HK-2 (cell line): ENCODE measurements at regions not wholly inside any gene's neighbourhood (a gene's known extent, or its start where the extent isn't known, plus 50 kb on each side); places are given as distances from the start of the nearest gene placed in this dataset.

Experiments used
- DNase-seq: peaks from one replicate; pipeline ENCODE4 v3.0.0-alpha.2; 2018; ENCODE audit not compliant: unreplicated experiment

DNA sequence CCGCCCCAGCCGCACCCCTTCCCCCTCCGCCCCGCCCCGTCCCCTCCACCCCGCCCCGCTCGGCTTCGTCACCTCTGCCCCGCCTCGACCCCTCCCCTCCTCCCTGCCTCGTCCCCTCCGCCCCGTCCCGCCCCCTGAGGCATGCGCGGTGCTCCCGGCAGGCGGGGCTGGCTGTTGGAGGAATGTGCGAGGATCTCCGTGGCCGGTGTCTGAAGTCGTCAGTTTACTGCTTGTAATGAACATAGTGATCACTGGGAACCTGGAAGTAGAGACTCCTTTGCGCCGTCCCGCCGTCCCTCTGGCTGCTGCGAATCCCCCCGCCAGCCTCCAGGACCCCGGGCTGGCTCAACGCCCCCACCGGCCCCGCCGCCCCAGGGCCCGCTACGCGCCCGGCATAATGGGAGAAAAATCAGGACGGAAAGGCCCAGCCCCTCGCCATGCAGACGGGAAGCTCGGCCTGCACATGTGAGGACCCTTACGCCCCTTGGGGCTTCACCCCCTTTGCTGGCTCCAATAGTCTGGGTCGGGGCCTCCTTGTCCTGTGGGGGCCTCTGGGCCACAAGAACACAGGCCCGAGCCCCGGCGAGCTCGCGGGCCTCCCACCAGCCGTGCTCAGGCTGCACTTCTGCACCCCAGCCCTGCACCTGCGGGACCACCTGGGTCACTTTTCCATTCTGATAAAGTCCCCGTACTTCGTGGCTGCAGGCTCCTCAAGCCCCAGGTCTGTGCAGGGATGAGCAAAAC, 743.1 kb downstream of the KCNJ18 start:
- no peak for DNase-seq

GRCh38 chr17:22441776-22442175, 749.5 kb downstream of the KCNJ18 start:
- no peak for DNase-seq

GRCh38 chr17:22443061-22443460, 750.7 kb downstream of the KCNJ18 start:
- DNase-seq, result no peak

GRCh38 chr17:22453181-22453580, 760.9 kb downstream of the KCNJ18 start:
- DNase-seq, result no peak

DNA sequence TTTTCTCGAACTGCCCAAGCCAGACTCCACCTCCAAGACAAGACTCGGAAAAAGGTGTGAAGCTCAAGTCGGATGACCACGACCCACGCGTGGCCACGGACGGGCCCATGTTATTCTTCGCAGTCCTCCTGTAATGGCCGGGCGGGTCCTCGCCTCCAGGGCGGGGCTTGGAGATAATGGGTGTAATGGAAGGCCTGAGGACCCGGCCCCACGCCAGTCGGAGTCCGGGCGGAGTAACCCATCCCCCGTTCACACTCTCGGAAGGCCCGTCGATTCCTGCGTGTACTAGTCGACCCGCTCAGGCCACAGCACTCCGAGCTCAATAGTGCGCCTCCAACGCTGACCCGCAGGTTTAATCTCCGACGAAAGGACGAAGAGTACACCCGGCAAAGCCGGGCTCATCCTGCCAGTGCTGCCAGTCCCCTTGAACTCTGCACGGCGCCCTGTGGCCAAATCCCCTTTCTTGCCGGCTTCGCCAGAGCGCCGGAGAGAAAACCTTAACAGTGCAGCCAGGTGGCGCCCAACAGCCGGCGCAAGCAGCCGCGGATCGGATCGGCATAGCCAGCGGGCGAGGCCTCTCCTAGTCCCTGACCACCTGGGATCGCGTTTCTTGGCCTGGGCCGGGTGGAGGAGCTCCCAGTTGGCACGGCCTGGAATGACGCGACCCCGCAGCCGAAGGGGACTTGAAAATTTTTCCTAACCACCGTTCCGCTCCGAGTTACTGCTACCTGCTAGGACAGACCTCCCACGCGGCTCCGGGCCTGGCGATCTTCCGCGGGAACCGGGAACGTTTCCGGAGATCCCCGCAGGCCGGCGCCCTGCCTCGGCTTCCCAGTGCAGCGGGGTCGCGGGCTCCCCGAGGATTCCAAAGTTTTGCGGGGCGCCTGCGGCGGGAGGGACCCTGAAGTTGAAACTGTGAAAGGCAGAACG, 762.0 kb downstream of the KCNJ18 start:
- no peak for DNase-seq

GRCh38 chr17:22459331-22459952, 767.1 kb downstream of the KCNJ18 start:
- DNase-seq, result no peak

DNA sequence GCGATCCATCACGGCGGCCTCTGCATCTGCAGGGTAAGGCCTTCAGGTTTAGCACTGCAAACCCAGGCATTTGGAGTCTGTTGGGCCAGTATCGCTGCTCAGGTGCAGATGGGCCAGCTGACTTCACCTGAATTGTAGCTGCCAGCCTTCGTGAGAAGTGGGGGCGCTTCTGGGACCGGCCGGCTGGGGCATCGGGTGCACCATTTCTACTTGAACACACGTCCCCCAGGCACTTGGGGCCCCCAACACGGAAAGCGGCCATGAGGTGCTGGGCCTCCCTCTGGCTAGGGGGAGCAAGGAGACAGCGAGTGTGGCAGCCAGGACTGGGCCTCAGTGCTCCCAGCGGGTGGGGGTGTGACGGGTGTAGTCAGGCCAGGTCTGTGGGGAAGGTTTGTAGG, 767.6 kb downstream of the KCNJ18 start:
- no peak for DNase-seq

DNA sequence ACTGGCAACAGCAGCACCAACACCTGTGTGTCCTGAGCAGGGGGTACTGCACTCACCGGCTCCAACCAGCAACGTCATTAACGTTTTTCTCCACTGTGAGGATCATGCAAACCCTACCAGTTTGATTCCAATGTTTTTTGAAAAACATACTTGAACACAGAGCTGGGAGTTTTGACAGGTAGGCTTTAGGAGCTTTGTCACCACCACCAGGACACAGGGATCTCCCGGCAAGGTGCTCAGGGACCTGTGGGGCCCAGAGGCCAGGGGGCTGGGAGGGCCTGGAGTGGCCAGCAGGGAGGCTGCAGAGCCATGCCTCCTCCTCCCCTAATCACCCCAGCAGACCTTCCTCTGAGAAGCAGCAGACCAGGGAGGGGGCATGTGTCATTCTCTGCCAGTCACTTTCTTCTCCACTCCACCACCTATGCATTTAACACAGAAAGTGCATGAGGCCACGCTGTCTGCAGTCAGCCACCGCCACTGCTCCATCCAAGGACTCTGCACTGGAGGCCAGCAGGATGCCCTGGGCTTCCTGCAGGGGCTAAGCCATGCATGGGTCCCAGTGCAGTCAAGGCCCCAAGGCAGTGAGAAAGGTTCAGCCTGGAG, 768.2 kb downstream of the KCNJ18 start:
- no peak for DNase-seq

DNA sequence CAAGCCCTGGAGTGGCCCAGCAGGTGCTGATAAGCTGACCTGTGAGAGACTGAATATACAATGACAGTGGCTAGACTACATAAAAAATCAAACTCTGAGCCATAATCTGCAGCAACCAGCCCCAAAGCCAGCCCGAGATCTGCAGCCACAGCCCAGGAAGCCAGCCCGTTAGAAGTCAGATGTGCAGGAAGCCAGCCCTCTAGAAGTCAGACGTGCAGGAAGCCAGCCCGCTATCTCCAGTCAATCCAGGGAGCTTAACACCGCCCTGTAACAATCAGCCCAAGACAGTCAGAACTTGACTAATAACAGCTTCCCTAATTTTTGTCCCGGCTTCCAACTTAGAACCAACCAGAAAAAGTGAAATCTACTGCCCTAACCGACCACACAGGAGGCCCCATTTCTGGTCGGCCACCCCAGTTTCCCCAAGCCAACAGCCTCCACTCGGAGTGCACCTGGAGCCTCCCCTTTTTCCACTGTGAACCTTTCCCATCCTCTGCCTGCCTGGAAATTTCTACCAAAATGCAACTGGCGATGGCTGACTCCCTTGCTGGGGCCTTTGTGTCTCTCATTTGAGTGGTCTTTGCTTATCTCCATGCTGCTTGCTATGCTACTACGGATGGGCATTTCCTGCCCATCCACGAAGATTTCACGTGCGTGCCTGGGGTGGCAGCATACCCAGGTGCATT, 769.3 kb downstream of the KCNJ18 start:
- DNase-seq, result no peak

- DNase-seq, result no peak
These were observed 770.1 kb downstream of the KCNJ18 start for GRCh38 chr17:22462461-22462860.

- no peak for DNase-seq
These were observed 771.0 kb downstream of the KCNJ18 start for GRCh38 chr17:22463110-22463850.

GRCh38 chr17:22464041-22464440, 771.7 kb downstream of the KCNJ18 start:
- no peak for DNase-seq

DNA sequence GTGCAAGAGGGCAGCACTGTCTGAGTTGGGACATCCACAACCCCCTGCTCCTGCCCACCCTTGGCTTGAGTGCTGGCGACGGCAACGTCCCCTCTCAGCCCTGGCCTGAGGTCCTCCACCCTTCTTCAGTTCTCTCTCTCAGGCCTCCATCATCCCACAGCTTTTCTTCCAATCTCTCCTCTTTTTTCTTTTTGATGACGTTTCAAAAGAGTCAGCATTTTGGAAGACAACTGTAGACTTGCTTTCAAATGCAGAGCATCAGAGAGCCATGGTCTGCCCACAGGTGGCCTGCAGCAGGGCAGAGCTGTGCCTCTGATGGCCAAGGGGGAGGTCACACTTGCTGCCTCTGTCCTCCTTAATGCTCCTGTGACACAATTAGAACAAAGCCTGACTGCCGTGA, 775.4 kb downstream of the KCNJ18 start:
- DNase-seq, result no peak

DNA sequence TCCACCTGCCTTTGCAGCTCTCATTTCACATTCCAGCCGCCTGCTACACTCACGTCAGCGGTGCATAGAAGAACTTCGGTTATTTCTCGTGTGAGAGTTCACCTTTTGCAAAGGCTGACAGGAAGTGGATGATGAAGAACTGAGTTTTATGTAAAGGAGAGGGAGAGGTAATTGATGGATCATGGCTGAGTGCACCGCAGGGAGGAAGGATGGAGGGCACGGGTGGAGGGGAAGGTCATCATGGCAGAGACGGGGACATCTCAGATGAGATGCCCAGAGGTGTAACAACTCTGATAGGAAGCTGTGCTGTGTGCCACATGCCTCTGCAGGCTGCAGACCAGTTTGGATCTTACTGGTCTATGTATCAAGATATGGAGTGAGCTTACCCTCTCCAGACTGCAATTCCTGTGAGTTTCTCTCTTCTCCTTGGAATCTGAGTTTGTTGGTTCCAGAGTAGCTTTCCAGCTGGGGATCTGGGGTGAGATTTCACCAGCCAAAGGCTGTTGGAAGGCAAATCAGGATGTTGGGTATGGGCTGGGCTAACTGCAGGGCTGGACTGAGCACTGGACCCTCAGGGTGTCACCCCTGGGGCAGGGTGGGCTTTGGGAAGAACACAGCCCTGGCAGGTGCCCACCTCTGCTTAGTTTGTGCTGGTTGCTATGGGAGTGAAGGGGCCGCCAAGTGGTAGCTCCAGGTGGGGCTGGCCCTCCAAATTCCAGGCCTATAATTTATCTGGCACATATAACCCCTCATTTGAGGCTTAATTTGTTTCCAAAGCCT, 777.0 kb downstream of the KCNJ18 start:
- no peak for DNase-seq

DNA sequence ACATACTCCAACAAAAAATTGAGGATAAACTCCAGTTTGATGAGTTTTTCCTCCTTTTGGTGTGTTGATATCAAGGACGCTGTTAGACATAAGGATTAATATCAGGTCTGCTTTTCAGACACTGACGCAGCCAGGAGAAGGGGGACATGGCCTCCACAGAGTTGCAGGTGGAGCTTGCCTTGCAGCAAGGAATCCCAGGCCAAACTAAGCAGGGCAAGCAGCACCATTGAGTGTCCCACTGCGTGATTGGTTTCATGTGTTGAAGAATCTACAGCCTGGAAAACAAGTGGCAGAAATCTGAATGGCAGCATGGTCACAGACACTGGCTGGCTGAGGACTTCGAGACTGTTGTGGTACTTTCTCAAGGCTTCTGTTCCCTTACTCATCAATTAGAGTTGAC, 777.6 kb downstream of the KCNJ18 start:
- DNase-seq, result no peak

DNA sequence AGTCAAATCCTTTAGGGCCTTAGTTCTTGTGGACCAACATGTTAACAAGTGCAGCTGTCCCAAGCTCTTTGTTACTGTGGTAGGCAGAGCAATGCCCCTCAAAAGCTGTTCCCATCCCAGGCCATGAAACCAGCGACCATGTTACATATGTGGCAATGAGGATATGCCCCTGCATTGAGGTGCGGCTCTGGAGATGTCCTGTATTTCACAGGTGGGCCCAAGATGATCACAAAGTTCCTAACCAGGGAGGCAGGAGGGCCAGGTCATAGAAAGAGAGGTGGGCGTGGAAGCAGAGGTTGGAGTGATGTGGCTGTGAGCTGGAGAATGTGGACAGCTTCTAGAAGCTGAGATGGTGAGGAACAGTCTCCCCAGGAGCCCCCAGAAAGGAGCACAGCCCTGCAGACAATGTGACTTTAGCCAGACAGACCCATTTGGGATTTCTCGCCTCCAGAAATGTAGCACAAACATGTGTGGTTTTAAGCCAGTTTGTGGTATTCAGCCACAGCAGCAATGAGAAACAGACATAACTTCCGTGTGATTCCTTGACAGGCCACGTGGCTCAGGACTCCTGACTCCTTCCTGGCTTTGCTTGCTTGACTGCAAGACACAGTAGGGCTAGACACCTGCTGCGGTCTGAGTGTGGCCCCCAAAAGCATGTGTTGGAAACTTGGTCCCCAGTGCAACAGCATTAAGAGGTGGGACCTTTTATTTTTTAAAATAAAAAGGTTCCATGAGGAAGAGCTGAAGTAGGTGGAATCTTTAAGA, 778.3 kb downstream of the KCNJ18 start:
- DNase-seq, result no peak

DNA sequence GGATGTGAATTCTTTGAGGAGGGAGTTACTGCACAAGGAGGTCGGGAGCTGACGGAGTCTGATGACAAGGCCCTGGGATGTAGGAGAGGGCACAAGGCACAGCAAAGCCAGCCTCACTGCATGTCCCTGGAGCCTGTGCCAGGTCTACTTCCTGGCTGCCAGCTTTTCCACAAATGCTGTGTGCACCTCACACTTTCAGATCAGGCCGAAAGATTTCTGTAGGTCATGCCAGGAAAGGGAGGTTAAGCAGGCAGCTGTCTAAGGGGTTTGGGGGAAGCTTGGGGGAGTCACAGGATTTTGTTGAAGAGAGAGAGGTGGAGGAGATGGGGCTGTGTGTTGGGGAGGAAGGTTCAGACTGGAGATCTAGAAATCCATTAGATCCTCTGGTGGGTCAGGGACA, 792.5 kb downstream of the KCNJ18 start:
- no peak for DNase-seq

DNA sequence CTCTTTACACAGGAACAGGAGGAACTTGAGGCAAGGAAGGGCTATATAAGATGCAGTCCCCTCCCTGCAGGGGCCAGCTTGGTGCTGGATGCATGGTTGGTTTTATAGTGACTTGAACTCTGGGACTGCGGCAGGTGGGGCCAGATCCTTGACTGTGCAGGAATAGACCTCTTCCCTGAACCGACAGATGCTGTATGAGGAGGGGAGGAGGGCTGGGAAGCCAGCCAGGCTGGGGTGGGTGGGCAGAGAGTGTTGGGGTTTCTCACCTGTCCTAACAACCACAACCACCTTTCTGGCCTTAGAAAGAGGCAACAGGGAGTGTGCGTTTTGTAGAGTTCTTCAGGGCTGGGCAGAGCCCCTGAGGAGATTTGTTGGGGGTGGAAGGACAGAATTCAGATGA, 798.1 kb downstream of the KCNJ18 start:
- no peak for DNase-seq

DNA sequence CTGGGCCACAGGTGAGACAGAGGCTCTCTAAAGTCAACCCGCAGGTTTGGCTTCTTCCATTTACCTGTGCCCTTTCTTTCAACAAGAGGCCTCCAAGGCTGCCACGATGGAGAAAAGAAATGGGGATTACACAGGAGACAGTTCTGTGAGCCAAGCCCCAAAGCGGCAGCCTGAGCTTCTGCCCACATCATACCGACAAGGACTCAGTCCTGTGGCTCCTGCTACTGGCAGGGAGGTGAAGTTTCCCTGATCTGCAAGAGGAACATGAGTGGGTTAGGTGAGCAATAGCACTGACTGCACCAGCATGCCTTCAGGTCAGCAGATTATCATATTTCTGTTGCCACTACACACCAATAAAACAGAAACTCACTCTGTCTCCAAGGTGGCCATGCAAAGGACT, 800.0 kb downstream of the KCNJ18 start:
- DNase-seq, result no peak
